Karpas-422 (cell line): ENCODE measurements at regions not wholly inside any gene's neighbourhood (a gene's known extent, or its start where the extent isn't known, plus 50 kb on each side); places are given as distances from the start of the nearest gene placed in this dataset.
"Not testable (repeated sequence)": the region's sequence is repeated elsewhere in the genome, so short reads cannot be mapped to it uniquely, and the experiment has no call there.

ENCODE experiments used
- DNase-seq: peaks from one replicate; pipeline ENCODE4 v3.0.0-alpha.2; 2015
- H2AFZ ChIP-seq: fragments of 200-600 bp; sonication (generic); 2 replicates; pipeline ENCODE4 v1.6.1; 2014; ENCODE audit warnings: antibody characterized with exemption, low read length, mixed read lengths
- H3K27ac ChIP-seq: fragments of 200-600 bp; sonication (generic); 2 replicates; pipeline ENCODE4 v1.5.1; 2014; ENCODE audit warnings: mild to moderate bottlenecking, low read length, moderate library complexity
- H3K27me3 ChIP-seq: fragments of 200-600 bp; sonication (generic); 2 replicates; pipeline ENCODE4 v1.6.1; 2014; ENCODE audit warnings: low read length, mixed read lengths
- H3K36me3 ChIP-seq: fragments of 200-600 bp; sonication (generic); 2 replicates; pipeline ENCODE4 v1.6.1; 2014; ENCODE audit warnings: low read length, mixed read lengths; ENCODE audit not compliant: insufficient read depth
- H3K4me1 ChIP-seq: fragments of 200-600 bp; sonication (generic); 2 replicates; pipeline ENCODE4 v1.6.1; 2014; ENCODE audit warnings: mild to moderate bottlenecking, low read length, mixed read lengths
- H3K4me2 ChIP-seq: fragments of 200-600 bp; sonication (generic); 2 replicates; pipeline ENCODE4 v1.6.1; 2014; ENCODE audit warnings: low read length, low read depth, mild to moderate bottlenecking; ENCODE audit not compliant: poor library complexity, severe bottlenecking
- H3K4me3 ChIP-seq: fragments of 200-600 bp; sonication (generic); 2 replicates; pipeline ENCODE4 v1.5.1; 2014; ENCODE audit warnings: mild to moderate bottlenecking, antibody characterized with exemption, low read length, mixed read lengths
- H3K79me2 ChIP-seq: fragments of 200-600 bp; sonication (generic); 2 replicates; pipeline ENCODE4 v1.6.1; 2014; ENCODE audit warnings: mild to moderate bottlenecking, low read length, mixed read lengths
- H3K9ac ChIP-seq: fragments of 200-600 bp; sonication (generic); 2 replicates; pipeline ENCODE4 v1.6.0; 2014; ENCODE audit warnings: low read length
- H3K9me2 ChIP-seq: fragments of 200-600 bp; sonication (generic), shearing (Covaris generic); replicated peaks from 2 replicates; pipeline ENCODE4 v1.6.0; 2014; ENCODE audit warnings: mild to moderate bottlenecking, low read length, moderate library complexity; ENCODE audit not compliant: insufficient read depth
- H3K9me3 ChIP-seq: fragments of 300-700, 200-600 bp; sonication (generic); 2 replicates; pipeline ENCODE4 v1.6.1; 2014; ENCODE audit warnings: low read length, mixed read lengths
- H4K20me1 ChIP-seq: fragments of 200-600 bp; sonication (generic); 2 replicates; pipeline ENCODE4 v1.6.1; 2014; ENCODE audit warnings: mild to moderate bottlenecking, antibody characterized with exemption, low read length, low read depth; ENCODE audit not compliant: insufficient read depth

GRCh38 chr21:43289442-43289841 is 120.6 kb downstream of the CRYAA start:
- Histone ChIP-seq H3K36me3 (no peaks in the 10 kb centered on the region), H3K27ac (peak overlapping the region; percentile 96), H3K4me2 (peak overlapping the region; percentile 72), H3K9me2 (no peaks in the 10 kb centered on the region), H3K9me3 (no peaks in the 10 kb centered on the region), H3K4me3 (no peak overlapping the region), H3K4me1 (peaks cover 64% of the 10 kb centered on the region), H4K20me1 (no peaks in the 10 kb centered on the region), H3K9ac (peak overlapping the region; percentile 73; the same call in 1 of the 2 replicates), H3K27me3 (no peaks in the 10 kb centered on the region), H2AFZ (no peak overlapping the region), H3K79me2 (no peaks in the 10 kb centered on the region)
- DNase-seq: no peak

GRCh38 chr21:43287795-43288755 is 119.3 kb downstream of the CRYAA start:
- Histone ChIP-seq H3K4me2 (peak overlapping the region; percentile 72), H3K36me3 (no peaks in the 10 kb centered on the region), H3K27ac (peak overlapping the region; percentile 96), H3K9me2 (no peaks in the 10 kb centered on the region), H3K9ac (peak overlapping the region; percentile 73), H3K79me2 (no peaks in the 10 kb centered on the region), H4K20me1 (no peaks in the 10 kb centered on the region), H3K27me3 (no peaks in the 10 kb centered on the region), H3K4me1 (peaks cover 55% of the 10 kb centered on the region), H3K4me3 (peak overlapping the region; percentile 55), H2AFZ (peak overlapping the region; percentile 22; the same call in 1 of the 2 replicates), H3K9me3 (no peaks in the 10 kb centered on the region)
- peak; percentile 87 for DNase-seq

- H3K9me3 ChIP-seq: no peaks in the 10 kb centered on the region
- H3K4me3 ChIP-seq: peak overlapping the region; percentile 55; the same call in 1 of the 2 replicates
- DNase-seq: peak; percentile 86
- no peaks in the 10 kb centered on the region for H3K36me3 ChIP-seq
- no peaks in the 10 kb centered on the region for H4K20me1 ChIP-seq
- H3K27ac ChIP-seq: peak overlapping the region; percentile 96
- H2AFZ ChIP-seq: no peak overlapping the region
- peak overlapping the region; percentile 72 for H3K4me2 ChIP-seq
- H3K9me2 ChIP-seq: no peaks in the 10 kb centered on the region
- H3K79me2 ChIP-seq: no peaks in the 10 kb centered on the region
- peaks cover 55% of the 10 kb centered on the region for H3K4me1 ChIP-seq
- H3K9ac ChIP-seq: peak overlapping the region; percentile 73
- H3K27me3 ChIP-seq: no peaks in the 10 kb centered on the region
These were observed 118.4 kb downstream of the CRYAA start for GRCh38 chr21:43287111-43287760.

- DNase-seq: no peak
- H3K9ac ChIP-seq: no peak overlapping the region
These were observed 117.4 kb downstream of the CRYAA start for GRCh38 chr21:43286196-43286595.

GRCh38 chr21:43284700-43285099 is 115.9 kb downstream of the CRYAA start:
- no peak overlapping the region for H3K4me2 ChIP-seq
- H3K9me2 ChIP-seq: no peaks in the 10 kb centered on the region
- no peaks in the 10 kb centered on the region for H3K9me3 ChIP-seq
- H3K79me2 ChIP-seq: no peaks in the 10 kb centered on the region
- H3K36me3 ChIP-seq: no peaks in the 10 kb centered on the region
- H3K4me3 ChIP-seq: no peak overlapping the region
- no peaks in the 10 kb centered on the region for H4K20me1 ChIP-seq
- H3K9ac ChIP-seq: no peak overlapping the region
- no peaks in the 10 kb centered on the region for H3K27me3 ChIP-seq
- H3K4me1 ChIP-seq: peaks cover 40% of the 10 kb centered on the region
- H2AFZ ChIP-seq: no peak overlapping the region
- DNase-seq: no peak
- H3K27ac ChIP-seq: no peak overlapping the region

More at GRCh38 chr21:43286196-43286595, 117.4 kb downstream of the CRYAA start:
- H3K27ac ChIP-seq: 0 out of 2 replicates have a peak overlapping the region, but pooled peaks have one; percentile 96
- H3K36me3 ChIP-seq: no peaks in the 10 kb centered on the region
- no peak overlapping the region for H3K4me3 ChIP-seq
- H3K4me2 ChIP-seq: no peak overlapping the region
- no peaks in the 10 kb centered on the region for H3K79me2 ChIP-seq
- H3K9me2 ChIP-seq: no peaks in the 10 kb centered on the region
- no peak overlapping the region for H2AFZ ChIP-seq
- no peaks in the 10 kb centered on the region for H3K27me3 ChIP-seq
- H4K20me1 ChIP-seq: no peaks in the 10 kb centered on the region
- H3K4me1 ChIP-seq: peaks cover 51% of the 10 kb centered on the region
- H3K9me3 ChIP-seq: no peaks in the 10 kb centered on the region

GRCh38 chr21:43284238-43284637 is 115.4 kb downstream of the CRYAA start:
- H4K20me1 ChIP-seq: no peaks in the 10 kb centered on the region
- H3K9me3 ChIP-seq: no peaks in the 10 kb centered on the region
- no peaks in the 10 kb centered on the region for H3K36me3 ChIP-seq
- H3K27ac ChIP-seq: no peak overlapping the region
- no peak overlapping the region for H3K4me3 ChIP-seq
- H2AFZ ChIP-seq: no peak overlapping the region
- no peaks in the 10 kb centered on the region for H3K27me3 ChIP-seq
- no peak overlapping the region for H3K9ac ChIP-seq
- peaks cover 35% of the 10 kb centered on the region for H3K4me1 ChIP-seq
- no peaks in the 10 kb centered on the region for H3K79me2 ChIP-seq
- H3K4me2 ChIP-seq: no peak overlapping the region
- DNase-seq: no peak
- no peaks in the 10 kb centered on the region for H3K9me2 ChIP-seq

GRCh38 chr21:43283925-43284221 is 115.1 kb downstream of the CRYAA start:
- H3K4me2 ChIP-seq, H4K20me1 ChIP-seq, H3K36me3 ChIP-seq, H3K4me3 ChIP-seq, H3K27ac ChIP-seq, H3K79me2 ChIP-seq, H3K9me3 ChIP-seq, H3K9me2 ChIP-seq, H2AFZ ChIP-seq, H3K27me3 ChIP-seq, DNase-seq, H3K9ac ChIP-seq: not testable (repeated sequence)
- peaks cover 31% of the 10 kb centered on the region for H3K4me1 ChIP-seq

- H3K9me3 ChIP-seq: no peaks in the 10 kb centered on the region
- H3K79me2 ChIP-seq: no peaks in the 10 kb centered on the region
- H3K27me3 ChIP-seq: no peaks in the 10 kb centered on the region
- no peaks in the 10 kb centered on the region for H3K36me3 ChIP-seq
- H3K9me2 ChIP-seq: no peaks in the 10 kb centered on the region
- no peak overlapping the region for H2AFZ ChIP-seq
- no peak overlapping the region for H3K27ac ChIP-seq
- peaks cover 26% of the 10 kb centered on the region for H3K4me1 ChIP-seq
- H3K9ac ChIP-seq: no peak overlapping the region
- H4K20me1 ChIP-seq: no peaks in the 10 kb centered on the region
- DNase-seq: no peak
- H3K4me3 ChIP-seq: no peak overlapping the region
- H3K4me2 ChIP-seq: no peak overlapping the region
These were observed 114.5 kb downstream of the CRYAA start for GRCh38 chr21:43283136-43283924.
